ENCODE measurements at regions not wholly inside any gene's neighbourhood (a gene's known extent, or its start where the extent isn't known, plus 50 kb on each side); places are given as distances from the start of the nearest gene placed in this dataset.

DNA sequence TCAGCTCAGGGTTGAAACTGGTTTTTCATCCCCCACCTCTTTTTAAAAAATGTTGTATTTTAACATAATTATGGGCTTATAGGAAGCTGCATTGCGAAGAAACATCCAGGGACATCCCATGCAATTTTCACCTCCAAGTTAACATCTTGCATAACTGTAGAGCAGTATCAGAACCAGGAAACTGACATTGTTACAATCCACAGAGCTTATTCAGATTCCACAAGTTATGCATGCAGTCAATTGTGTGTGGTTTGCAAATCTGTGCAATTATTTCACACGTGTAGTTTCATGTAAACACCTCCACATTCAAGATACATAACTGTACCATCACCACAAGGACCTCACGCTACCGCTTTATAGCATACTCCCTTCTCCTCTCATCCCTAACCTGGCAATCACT, 97.5 kb upstream of the GATB start:
- TF ChIP-seq, protein P1, sequence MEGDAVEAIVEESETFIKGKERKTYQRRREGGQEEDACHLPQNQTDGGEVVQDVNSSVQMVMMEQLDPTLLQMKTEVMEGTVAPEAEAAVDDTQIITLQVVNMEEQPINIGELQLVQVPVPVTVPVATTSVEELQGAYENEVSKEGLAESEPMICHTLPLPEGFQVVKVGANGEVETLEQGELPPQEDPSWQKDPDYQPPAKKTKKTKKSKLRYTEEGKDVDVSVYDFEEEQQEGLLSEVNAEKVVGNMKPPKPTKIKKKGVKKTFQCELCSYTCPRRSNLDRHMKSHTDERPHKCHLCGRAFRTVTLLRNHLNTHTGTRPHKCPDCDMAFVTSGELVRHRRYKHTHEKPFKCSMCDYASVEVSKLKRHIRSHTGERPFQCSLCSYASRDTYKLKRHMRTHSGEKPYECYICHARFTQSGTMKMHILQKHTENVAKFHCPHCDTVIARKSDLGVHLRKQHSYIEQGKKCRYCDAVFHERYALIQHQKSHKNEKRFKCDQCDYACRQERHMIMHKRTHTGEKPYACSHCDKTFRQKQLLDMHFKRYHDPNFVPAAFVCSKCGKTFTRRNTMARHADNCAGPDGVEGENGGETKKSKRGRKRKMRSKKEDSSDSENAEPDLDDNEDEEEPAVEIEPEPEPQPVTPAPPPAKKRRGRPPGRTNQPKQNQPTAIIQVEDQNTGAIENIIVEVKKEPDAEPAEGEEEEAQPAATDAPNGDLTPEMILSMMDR (IDR thresholded peaks at IDR 0.05), result no peak
- no peak for TF ChIP-seq ZFX (IDR thresholded peaks at IDR 0.05; ENCODE audit: borderline replicate concordance)

All from 22Rv1 (cell line).